BLaER1 treated with 17β-estradiol and CSF1 and Interleukin-3, amounts not matched to agents 10 nM and 100 nM (cell line): ENCODE measurements at regions not wholly inside any gene's neighbourhood (a gene's known extent, or its start where the extent isn't known, plus 50 kb on each side); places are given as distances from the start of the nearest gene placed in this dataset.

Source experiments
- H3K27ac ChIP-seq, 11 experiments: shearing (Covaris generic); formaldehyde crosslinking; 2 replicates each; pipeline ENCODE4 v1.8.1; 2022
- H3K27me3 ChIP-seq, 11 experiments: shearing (Covaris generic); formaldehyde crosslinking; 2 replicates each; pipeline ENCODE4 v1.8.1; 2022
- H3K36me3 ChIP-seq, 11 experiments: shearing (Covaris generic); formaldehyde crosslinking; 2 replicates each; pipeline ENCODE4 v1.8.1; 2022
- H3K4me1 ChIP-seq, 10 experiments: shearing (Covaris generic); formaldehyde crosslinking; 2 replicates each; pipeline ENCODE4 v1.8.1; 2022
- H3K4me2 ChIP-seq, 11 experiments: shearing (Covaris generic); formaldehyde crosslinking; 2 replicates each; pipeline ENCODE4 v1.8.1; 2022
- H3K4me3 ChIP-seq, 10 experiments: shearing (Covaris generic); formaldehyde crosslinking; 2 replicates each; pipeline ENCODE4 v1.8.1; 2022
- H3K9ac ChIP-seq, 11 experiments: shearing (Covaris generic); formaldehyde crosslinking; 2 replicates each; pipeline ENCODE4 v1.8.1; 2022
- H3K9me3 ChIP-seq, 11 experiments: shearing (Covaris generic); formaldehyde crosslinking; replicated peaks in 1 of 11; 2 replicates each; pipeline ENCODE4 v1.8.1; 2022
- H4K20me1 ChIP-seq, 11 experiments: shearing (Covaris generic); formaldehyde crosslinking; 2 replicates each; pipeline ENCODE4 v1.8.1; 2022
- Cebpa-rat ChIP-seq, 11 experiments: shearing (Covaris generic); IDR thresholded peaks; 2 replicates each; pipeline ENCODE4 v1.8.1; 2022

DNA sequence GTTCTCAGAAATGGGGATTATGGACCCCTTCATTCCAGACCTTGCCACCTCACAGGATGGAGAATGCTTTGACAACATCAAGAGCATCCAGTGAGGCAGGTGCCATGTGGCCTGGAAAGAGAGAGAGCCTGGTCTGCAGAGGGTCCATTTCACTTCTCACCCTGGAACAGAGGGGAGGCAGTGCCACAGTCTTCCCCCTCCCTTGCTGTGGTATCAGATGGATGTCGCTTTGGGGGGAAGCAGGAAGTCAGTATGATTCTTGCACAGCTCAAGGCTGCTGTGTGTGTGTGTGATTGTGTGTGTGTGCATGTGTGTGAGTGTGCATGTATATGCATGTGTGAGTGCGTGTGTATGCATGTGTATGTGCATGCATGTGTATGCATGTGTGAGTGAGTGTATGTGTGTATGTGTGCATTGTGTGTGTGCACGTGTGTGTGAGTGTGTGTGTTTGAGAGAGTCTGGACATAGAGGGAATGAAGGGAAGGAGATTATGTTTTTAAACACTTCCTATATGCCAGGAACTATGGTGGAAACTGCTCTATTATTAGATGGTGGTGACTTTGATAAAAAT is 328.6 kb upstream of the CLNK start:
- Histone ChIP-seq H3K4me3 (no peak overlapping the region), H3K36me3 (no peaks in the 10 kb centered on the region), H3K27me3 (no peaks in the 10 kb centered on the region), H3K9ac (no peak overlapping the region), H4K20me1 (no peaks in the 10 kb centered on the region), H3K27ac (no peak overlapping the region), H3K4me1 (peaks cover 0 to 20% (median 17%) of the 10 kb centered on the region in 10 experiments; a peak in 15 of 20 replicates), H3K9me3 (peaks cover 0 to 4% (median 0%) of the 10 kb centered on the region in 11 experiments; a peak in 3 of 22 replicates), H3K4me2 (peak overlapping the region in 7 of 11 experiments; percentile 47 to 69 (median 58); a peak in 11 of 22 replicates)
- no peak for TF ChIP-seq Cebpa-rat (IDR thresholded peaks at IDR 0.05)

- Histone ChIP-seq H3K9ac (no peak overlapping the region), H3K36me3 (no peaks in the 10 kb centered on the region), H3K27me3 (no peaks in the 10 kb centered on the region), H3K4me3 (no peak overlapping the region), H3K27ac (no peak overlapping the region), H4K20me1 (no peaks in the 10 kb centered on the region), H3K4me2 (no peak overlapping the region), H3K9me3 (peaks cover 0 to 4% (median 0%) of the 10 kb centered on the region in 11 experiments; a peak in 3 of 22 replicates), H3K4me1 (peaks cover 0 to 27% (median 17%) of the 10 kb centered on the region in 10 experiments; a peak in 15 of 20 replicates)
- no peak for TF ChIP-seq Cebpa-rat (IDR thresholded peaks at IDR 0.05)
These were observed 326.7 kb upstream of the CLNK start for GRCh38 chr4:11011249-11011648.

DNA sequence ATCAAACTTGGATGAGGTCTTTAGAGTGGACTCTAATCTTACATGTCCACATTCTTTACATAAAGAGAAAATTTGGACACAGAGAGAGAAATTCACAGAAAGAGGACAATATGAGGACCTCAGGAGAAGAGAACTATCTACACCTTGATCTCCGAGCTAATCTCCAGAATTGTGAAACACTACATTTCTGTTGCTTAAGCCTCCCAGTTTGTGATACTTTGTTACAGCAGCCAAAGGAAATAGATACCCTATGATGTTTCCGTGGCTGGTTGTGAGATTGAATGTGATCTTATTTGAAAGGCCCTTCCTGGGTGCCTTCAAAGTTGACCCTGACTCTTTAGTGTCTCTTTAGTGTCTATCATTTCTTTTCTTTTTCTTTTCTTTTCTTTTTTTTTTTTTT is 326.1 kb upstream of the CLNK start:
- Histone ChIP-seq H3K4me2 (no peak overlapping the region), H3K27ac (no peak overlapping the region), H3K4me1 (peaks cover 0 to 27% (median 17%) of the 10 kb centered on the region in 10 experiments; a peak in 15 of 20 replicates), H3K36me3 (no peaks in the 10 kb centered on the region), H3K27me3 (no peaks in the 10 kb centered on the region), H4K20me1 (no peaks in the 10 kb centered on the region), H3K9ac (no peak overlapping the region), H3K4me3 (no peak overlapping the region), H3K9me3 (peaks cover 0 to 4% (median 0%) of the 10 kb centered on the region in 11 experiments; a peak in 3 of 22 replicates)
- TF ChIP-seq Cebpa-rat (IDR thresholded peaks at IDR 0.05), result no peak

DNA sequence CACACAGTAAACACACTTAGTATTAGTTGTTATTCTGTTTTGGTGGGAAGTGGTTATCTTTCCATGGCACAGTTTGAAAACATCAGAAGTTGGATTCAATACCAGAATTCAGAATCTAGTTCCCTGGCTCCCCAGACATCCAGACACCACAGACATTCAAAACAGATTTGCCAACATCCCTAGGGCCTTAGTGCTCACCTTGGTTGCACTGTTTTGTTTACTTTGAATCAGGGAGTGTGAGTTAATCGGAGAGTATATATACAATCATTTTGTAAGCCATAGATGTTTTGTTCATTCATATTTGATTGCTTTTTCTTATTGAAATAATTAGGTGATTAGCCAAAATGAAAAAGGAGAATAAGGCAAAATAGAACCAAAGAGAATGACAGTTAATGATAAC is 324.7 kb upstream of the CLNK start:
- no peaks in the 10 kb centered on the region for H4K20me1 ChIP-seq
- no peaks in the 10 kb centered on the region for H3K36me3 ChIP-seq
- no peak overlapping the region for H3K4me3 ChIP-seq
- no peaks in the 10 kb centered on the region for H3K27me3 ChIP-seq
- H3K4me2 ChIP-seq, result no peak overlapping the region
- H3K9me3 ChIP-seq, result no peaks in the 10 kb centered on the region; a peak in 1 of 22 replicates
- no peak for TF ChIP-seq Cebpa-rat (IDR thresholded peaks at IDR 0.05)
- no peak overlapping the region for H3K27ac ChIP-seq
- peaks cover 0 to 26% (median 12%) of the 10 kb centered on the region in 10 experiments; a peak in 15 of 20 replicates for H3K4me1 ChIP-seq
- no peak overlapping the region for H3K9ac ChIP-seq

DNA sequence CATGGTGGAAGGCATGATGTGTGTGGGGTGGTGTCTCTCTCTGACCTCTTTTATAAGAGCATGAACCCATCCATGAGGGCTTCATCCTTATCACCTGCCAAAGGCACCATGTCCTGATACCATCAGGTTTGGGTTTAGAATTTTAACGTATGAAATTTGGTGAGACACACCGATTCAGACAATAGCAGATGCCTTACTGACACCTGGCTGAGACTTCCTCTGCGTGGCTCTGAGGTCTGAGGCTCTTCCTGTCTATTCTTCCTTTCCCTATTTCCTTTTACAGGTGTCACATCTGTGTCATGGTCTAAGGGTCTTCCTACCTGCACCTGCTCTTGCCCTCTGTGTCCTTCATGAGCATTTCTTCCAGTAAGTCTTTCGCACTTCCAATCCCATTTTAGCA is 320.7 kb upstream of the CLNK start:
- Histone ChIP-seq H3K9me3 (no peaks in the 10 kb centered on the region; a peak in 1 of 22 replicates), H3K27me3 (no peaks in the 10 kb centered on the region), H3K4me3 (no peak overlapping the region), H3K9ac (no peak overlapping the region), H3K4me2 (peak overlapping the region in 5 of 11 experiments; percentile 1 to 40 (median 27); a peak in 7 of 22 replicates), H3K4me1 (peaks cover 0 to 13% (median 0%) of the 10 kb centered on the region in 10 experiments; a peak in 5 of 20 replicates), H3K27ac (no peak overlapping the region), H3K36me3 (no peaks in the 10 kb centered on the region), H4K20me1 (no peaks in the 10 kb centered on the region)
- TF ChIP-seq Cebpa-rat (IDR thresholded peaks at IDR 0.05), result no peak

DNA sequence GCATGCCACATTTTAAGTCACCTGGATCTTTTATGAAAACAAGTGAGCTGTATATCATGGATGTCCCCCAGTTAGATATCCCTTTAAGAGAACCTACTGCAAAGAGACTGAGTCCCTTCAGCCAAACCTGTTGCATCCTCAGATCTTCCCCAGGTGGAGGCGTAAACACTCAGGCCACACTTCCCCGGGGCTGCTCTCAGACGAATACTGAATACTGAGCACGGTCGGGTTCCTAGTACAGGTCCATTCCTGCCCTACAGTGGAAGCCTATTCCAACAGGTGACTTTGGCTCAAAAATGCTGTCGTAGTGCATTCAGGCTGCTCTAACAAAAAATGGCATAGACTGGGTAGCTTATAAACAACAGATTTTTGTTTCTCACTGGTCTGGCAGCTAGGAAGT is 320.2 kb upstream of the CLNK start:
- peak overlapping the region in 1 of 11 experiments; percentile 8; a peak in 1 of 22 replicates for H3K4me2 ChIP-seq
- H4K20me1 ChIP-seq, result no peaks in the 10 kb centered on the region
- no peak overlapping the region for H3K9ac ChIP-seq
- no peaks in the 10 kb centered on the region for H3K36me3 ChIP-seq
- H3K9me3 ChIP-seq, result no peaks in the 10 kb centered on the region; a peak in 1 of 22 replicates
- peaks cover 0 to 13% (median 0%) of the 10 kb centered on the region in 10 experiments; a peak in 5 of 20 replicates for H3K4me1 ChIP-seq
- no peak overlapping the region for H3K27ac ChIP-seq
- TF ChIP-seq Cebpa-rat (IDR thresholded peaks at IDR 0.05), result no peak
- no peak overlapping the region for H3K4me3 ChIP-seq
- no peaks in the 10 kb centered on the region for H3K27me3 ChIP-seq

GRCh38 chr4:11002961-11003360 is 318.4 kb upstream of the CLNK start:
- H3K4me3 ChIP-seq, result no peak overlapping the region
- peaks cover 0 to 13% (median 0%) of the 10 kb centered on the region in 10 experiments; a peak in 5 of 20 replicates for H3K4me1 ChIP-seq
- H3K9ac ChIP-seq, result no peak overlapping the region
- H4K20me1 ChIP-seq, result no peaks in the 10 kb centered on the region
- no peaks in the 10 kb centered on the region for H3K36me3 ChIP-seq
- H3K9me3 ChIP-seq, result no peaks in the 10 kb centered on the region
- H3K4me2 ChIP-seq, result no peak overlapping the region
- H3K27ac ChIP-seq, result no peak overlapping the region
- H3K27me3 ChIP-seq, result no peaks in the 10 kb centered on the region
- no peak for TF ChIP-seq Cebpa-rat (IDR thresholded peaks at IDR 0.05)

DNA sequence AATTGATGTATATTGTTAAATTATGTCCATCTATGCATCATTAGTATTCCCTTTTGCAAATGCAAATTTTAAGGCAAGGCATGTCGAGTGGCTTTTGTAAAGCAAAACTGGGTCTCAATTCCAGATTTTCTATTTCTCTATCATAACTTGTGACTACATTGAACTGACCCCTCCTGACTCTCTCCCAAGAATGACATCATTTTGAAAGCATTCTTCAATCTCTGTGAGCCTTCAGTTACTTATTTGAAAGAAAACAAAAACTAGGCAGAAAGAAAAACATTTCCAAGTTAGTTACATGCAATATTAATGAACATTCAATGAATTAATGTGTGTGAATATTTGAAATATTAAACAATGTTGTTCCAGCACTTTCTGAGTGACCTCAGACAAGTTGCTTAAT is 314.3 kb upstream of the CLNK start:
- Histone ChIP-seq H4K20me1 (no peaks in the 10 kb centered on the region), H3K9ac (no peak overlapping the region), H3K4me1 (no peaks in the 10 kb centered on the region), H3K4me2 (no peak overlapping the region), H3K9me3 (no peaks in the 10 kb centered on the region), H3K27ac (no peak overlapping the region), H3K36me3 (no peaks in the 10 kb centered on the region), H3K4me3 (no peak overlapping the region), H3K27me3 (no peaks in the 10 kb centered on the region)
- no peak for TF ChIP-seq Cebpa-rat (IDR thresholded peaks at IDR 0.05)

- H3K9me3 ChIP-seq, result no peaks in the 10 kb centered on the region
- no peak overlapping the region for H3K27ac ChIP-seq
- H3K36me3 ChIP-seq, result no peaks in the 10 kb centered on the region
- H3K4me1 ChIP-seq, result peaks cover 12 to 20% (median 14%) of the 10 kb centered on the region in 10 experiments; a peak in 16 of 20 replicates
- no peak overlapping the region for H3K4me2 ChIP-seq
- no peaks in the 10 kb centered on the region for H3K27me3 ChIP-seq
- no peak overlapping the region for H3K4me3 ChIP-seq
- no peak overlapping the region for H3K9ac ChIP-seq
- H4K20me1 ChIP-seq, result no peaks in the 10 kb centered on the region
- TF ChIP-seq Cebpa-rat (IDR thresholded peaks at IDR 0.05), result no peak
These were observed 300.2 kb upstream of the CLNK start for GRCh38 chr4:10984815-10985214.
